Activated gamma-delta T cell treated with anti-CD3 and anti-CD28 coated beads, Interleukin-2, amount 50 U/mL, for 16 hours (primary cell): ENCODE measurements at regions not wholly inside any gene's neighbourhood (a gene's known extent, or its start where the extent isn't known, plus 50 kb on each side); places are given as distances from the start of the nearest gene placed in this dataset.

Experiments used
- DNase-seq: peaks from one replicate; pipeline ENCODE4 v3.0.0-alpha.2; 2020; ENCODE audit warnings: low read depth

GRCh38 chr1:98382986-98383740, 278.4 kb upstream of the SNX7 start:
- DNase-seq: no peak

DNA sequence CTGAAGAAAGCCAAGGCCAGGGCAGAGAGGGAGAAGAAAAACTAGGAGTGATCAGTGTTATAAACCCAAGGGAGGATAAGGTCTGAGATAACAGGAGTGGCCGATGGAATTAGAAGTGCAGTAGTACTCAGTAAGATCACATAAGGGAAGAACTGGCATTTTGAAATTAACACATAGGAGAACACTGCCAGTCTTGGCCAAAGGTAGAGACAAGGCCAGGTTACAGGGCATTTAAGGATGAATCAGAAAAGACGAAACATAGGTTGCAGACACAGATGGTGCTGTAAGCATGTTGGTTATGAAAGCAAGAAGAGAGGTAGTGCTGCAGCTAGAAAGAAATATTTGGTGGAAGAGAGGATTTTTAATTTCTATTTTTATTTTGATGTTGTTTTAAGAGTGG, 278.9 kb upstream of the SNX7 start:
- DNase-seq: no peak

DNA sequence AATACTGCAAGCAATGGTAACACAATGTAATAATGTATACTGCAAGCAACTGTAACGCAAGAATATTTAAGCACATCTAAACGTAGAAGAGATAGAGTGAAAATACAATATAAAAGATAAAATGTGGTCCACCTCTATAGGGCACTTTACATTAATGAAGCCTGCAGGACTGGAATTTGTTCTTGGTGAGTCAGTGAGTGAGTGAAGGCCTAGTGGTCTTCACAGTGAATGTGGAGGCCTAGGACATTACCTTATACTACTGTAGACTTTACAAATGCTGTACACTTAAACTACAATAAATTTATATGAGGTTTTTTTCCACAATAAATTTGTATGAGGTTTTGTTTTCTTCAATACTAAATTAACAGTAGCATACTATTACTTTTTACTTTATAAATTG, 287.4 kb upstream of the SNX7 start:
- no peak for DNase-seq

GRCh38 chr1:98373056-98373455, 288.5 kb upstream of the SNX7 start:
- no peak for DNase-seq

GRCh38 chr1:98371764-98372163, 289.8 kb upstream of the SNX7 start:
- DNase-seq: no peak

DNA sequence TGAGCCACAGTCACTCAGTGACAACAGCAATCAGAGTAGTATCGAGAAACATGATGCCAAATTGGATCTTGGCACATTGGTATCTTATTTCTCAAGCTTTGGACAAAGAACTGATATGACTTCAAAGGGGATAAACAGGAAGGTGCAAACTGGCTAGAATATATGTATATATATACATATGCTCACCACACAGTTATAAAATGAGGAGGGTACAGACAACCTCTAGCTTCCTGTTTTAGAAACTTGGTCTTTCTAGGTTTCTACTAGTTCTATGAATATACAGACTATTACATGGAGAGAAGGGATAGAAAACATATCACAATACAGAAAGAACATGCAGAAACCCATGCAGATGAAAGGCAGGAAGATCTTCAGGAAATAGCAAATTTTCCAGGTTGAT, 292.1 kb upstream of the SNX7 start:
- DNase-seq: no peak

DNA sequence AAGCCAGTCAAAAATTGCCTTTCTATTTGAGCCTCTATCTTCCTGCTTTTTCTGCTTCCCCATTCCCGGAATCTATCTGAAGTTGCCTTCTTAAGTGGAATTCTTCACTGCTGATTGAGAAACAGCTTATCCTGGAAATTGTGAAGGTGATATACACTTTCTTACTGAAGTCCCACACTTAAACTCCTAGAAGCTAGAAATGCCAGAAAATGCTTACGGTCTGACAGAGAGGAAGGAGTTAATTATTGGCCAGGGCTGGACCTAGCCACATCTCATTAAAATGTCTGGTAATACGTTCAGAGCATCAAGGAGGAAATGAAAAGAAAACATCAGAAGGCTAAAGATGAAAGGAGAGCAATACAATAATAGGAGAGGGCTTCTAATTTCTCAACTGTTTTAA, 292.5 kb upstream of the SNX7 start:
- DNase-seq: no peak

- no peak for DNase-seq
These were observed 294.1 kb upstream of the SNX7 start for GRCh38 chr1:98367426-98367825.

DNA sequence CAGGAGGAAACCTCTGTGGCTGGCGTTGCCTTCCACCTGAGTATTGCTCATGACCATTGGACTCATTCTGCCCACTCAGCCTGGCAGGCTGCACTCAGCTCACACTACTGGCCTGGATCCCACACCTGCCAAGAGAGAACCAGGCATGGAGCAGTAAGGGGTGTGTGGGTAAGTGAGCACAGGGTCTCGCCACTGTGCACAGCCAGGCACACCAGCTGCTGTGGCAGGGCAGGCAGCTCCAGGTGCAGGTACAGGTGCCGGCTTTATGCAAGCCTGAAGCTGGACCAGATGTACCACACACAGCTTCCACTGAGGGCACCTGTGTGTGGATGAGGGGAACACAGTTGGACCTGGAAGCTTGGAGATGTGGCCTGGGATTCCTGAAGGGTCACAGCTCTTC, 295.2 kb upstream of the SNX7 start:
- no peak for DNase-seq

DNA sequence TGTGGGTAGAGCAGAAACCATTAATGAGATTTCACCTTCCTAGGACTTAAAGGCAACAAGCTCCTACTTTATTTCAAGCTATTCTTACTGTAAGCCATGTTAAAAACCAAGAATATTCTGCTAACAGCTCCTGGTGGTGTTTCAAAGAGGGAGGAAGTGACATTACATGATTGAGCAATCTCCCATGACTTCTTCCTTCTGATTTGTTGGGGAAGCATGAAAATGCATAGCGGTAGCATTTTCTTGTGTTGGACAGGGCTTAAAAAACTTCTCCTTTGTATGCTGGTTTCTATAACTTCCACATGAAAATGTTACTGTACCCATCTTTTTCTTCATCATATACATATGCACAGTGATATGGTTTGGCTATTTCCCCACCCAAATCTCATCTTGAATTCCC, 297.0 kb upstream of the SNX7 start:
- no peak for DNase-seq

DNA sequence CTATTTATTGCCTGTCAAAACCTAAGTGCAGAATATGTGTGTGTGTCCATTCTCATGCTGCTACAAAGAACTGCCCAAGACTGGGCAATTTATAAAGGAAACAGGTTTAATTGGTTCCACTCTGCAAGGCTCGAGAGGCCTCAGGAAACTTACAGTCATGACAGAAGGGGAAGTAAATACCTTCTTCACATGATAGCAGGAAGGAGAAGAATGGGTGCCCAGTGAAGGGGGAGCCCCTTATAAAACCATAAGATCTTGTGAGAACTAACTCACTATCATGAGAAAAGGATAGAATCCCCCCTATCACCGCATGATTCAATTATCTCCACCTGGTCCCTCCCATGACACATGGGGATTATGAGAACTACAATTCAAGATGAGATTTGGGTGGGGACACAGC, 300.7 kb upstream of the SNX7 start:
- no peak for DNase-seq

GRCh38 chr1:98355656-98356383, 305.7 kb upstream of the SNX7 start:
- no peak for DNase-seq

GRCh38 chr1:98352378-98352777, 309.1 kb upstream of the SNX7 start:
- DNase-seq: no peak

- no peak for DNase-seq
These were observed 310.0 kb upstream of the SNX7 start for GRCh38 chr1:98351561-98351960.

DNA sequence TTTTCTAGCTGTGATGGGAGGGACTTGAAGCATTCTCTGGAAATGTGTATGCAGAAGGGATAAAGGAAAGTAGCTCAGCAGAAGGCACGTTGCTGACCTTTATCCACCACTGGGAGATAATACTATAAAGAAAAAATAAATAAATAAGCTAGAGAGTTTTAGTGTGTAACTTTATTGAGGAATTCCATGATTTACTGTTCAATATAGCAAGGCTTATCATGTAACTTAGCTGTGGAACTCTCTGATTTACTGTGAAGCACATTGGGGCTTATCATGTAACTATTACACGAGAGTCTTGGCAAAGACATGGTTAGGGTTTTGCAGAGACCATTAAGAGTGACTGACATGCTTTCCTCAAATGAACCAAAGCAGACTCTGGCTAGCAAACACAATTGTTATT, 316.1 kb upstream of the SNX7 start:
- DNase-seq: no peak

GRCh38 chr1:98344731-98345130, 316.8 kb upstream of the SNX7 start:
- DNase-seq: no peak

DNA sequence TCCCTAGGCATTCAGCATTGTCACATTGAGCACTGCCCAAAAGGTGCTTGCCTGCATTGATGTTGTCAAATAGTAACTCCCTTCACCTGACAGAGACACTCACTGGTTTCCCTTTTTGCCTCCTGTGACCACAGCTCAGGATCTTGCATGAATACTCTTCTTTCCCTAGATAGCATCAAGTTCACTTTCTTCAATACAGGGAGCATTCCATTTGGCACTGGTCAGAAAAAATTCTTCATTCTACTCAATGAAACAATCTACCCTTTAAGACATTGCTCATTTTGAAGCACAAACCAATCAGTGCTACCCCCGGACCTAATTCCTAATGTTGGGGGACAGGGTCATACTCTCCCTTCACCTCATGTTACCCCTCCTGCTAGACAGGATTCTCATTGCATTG, 319.0 kb upstream of the SNX7 start:
- DNase-seq: no peak

DNA sequence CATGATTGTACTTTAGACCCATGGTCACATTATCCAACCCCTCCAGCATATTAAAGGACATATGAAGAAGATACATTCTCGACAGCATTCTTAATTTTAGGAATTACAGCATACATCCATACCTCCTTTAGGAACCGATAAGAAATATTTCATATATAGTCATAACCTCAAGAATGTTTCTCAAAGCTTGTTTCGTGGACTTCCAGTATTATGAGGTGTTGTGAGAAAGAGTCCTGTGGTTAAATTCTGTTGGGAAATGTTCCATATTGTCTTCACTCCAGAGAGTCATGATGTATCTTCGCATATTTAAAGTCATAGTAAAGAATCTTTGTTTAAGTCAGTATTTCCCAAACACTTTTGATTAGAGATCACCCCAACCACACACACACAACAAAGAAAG, 321.0 kb upstream of the SNX7 start:
- DNase-seq: no peak

GRCh38 chr1:98336472-98337083, 324.9 kb upstream of the SNX7 start:
- no peak for DNase-seq

GRCh38 chr1:98333936-98334335, 327.6 kb upstream of the SNX7 start:
- no peak for DNase-seq

DNA sequence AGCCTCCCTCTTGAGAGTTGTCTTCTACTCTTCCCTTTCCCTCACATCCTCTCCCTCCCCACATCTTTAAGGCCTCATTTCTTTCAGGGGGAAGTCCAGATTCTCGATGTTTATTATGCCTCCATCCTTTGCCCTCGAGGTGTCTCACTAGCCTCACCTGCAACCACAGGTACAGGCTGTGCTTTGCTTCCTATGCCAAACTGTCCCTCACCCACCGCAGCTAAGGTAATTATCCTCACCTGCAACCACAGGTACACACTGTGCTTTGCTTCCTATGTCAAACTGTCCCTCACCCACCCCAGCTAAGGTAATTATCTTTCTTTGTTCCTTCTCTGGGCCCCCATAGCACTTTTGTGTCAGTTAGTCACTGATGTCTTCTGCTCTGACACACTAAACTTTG, 328.1 kb upstream of the SNX7 start:
- DNase-seq: no peak

- DNase-seq: no peak
These were observed 329.7 kb upstream of the SNX7 start for GRCh38 chr1:98331718-98332311.

GRCh38 chr1:98331243-98331642, 330.3 kb upstream of the SNX7 start:
- DNase-seq: no peak
